H9 (cell line): ENCODE measurements at regions not wholly inside any gene's neighbourhood (a gene's known extent, or its start where the extent isn't known, plus 50 kb on each side); places are given as distances from the start of the nearest gene placed in this dataset.

ENCODE experiments used
- DNase-seq: peaks from one replicate; pipeline ENCODE4 v3.0.0-alpha.2; 2017
- H2AFZ ChIP-seq: one replicate; pipeline ENCODE4 v1.6.1; 2013; ENCODE audit warnings: mild to moderate bottlenecking, low read length, control low read depth, moderate library complexity
- H2AK5ac ChIP-seq: 2 replicates; pipeline ENCODE4 v1.6.1; 2013; ENCODE audit warnings: low read length, control low read depth, mixed read lengths; ENCODE audit not compliant: insufficient read length
- H2BK120ac ChIP-seq: one replicate; pipeline ENCODE4 v1.6.1; 2013; ENCODE audit warnings: low read depth, mild to moderate bottlenecking, low read length, control low read depth, inconsistent platforms; ENCODE audit not compliant: poor library complexity, severe bottlenecking
- H2BK12ac ChIP-seq: 2 replicates; pipeline ENCODE4 v1.6.1; 2013; ENCODE audit warnings: low read length, control low read depth, mixed read lengths, low read depth; ENCODE audit not compliant: insufficient read length
- H2BK15ac ChIP-seq: 2 replicates; pipeline ENCODE4 v1.6.1; 2013; ENCODE audit warnings: low read depth, low read length, control low read depth
- H2BK20ac ChIP-seq: one replicate; pipeline ENCODE4 v1.6.1; 2013; ENCODE audit warnings: low read depth, mild to moderate bottlenecking, low read length, control low read depth, inconsistent platforms; ENCODE audit not compliant: poor library complexity, severe bottlenecking
- H2BK5ac ChIP-seq: 2 replicates; pipeline ENCODE4 v1.6.1; 2013; ENCODE audit warnings: low read length, control low read depth, mixed read lengths; ENCODE audit not compliant: insufficient read length
- H3K14ac ChIP-seq: 2 replicates; pipeline ENCODE4 v1.6.1; 2013; ENCODE audit warnings: low read length, control low read depth; ENCODE audit not compliant: insufficient read depth
- H3K18ac ChIP-seq: 2 replicates; pipeline ENCODE4 v1.6.1; 2013; ENCODE audit warnings: low read depth, mild to moderate bottlenecking, mixed read lengths, low read length, control low read depth; ENCODE audit not compliant: insufficient read length
- H3K23ac ChIP-seq: 2 replicates; pipeline ENCODE4 v1.6.1; 2013; ENCODE audit warnings: low read length, control low read depth, mixed read lengths, low read depth; ENCODE audit not compliant: insufficient read length
- H3K23me2 ChIP-seq: 2 replicates; pipeline ENCODE4 v1.6.1; 2013; ENCODE audit warnings: low read depth, mild to moderate bottlenecking, mixed read lengths, low read length, control low read depth; ENCODE audit not compliant: insufficient read length, poor library complexity, severe bottlenecking
- H3K27ac ChIP-seq: 2 replicates; pipeline ENCODE4 v1.5.1; 2013; ENCODE audit warnings: low read length, control low read depth, mixed read lengths, low read depth; ENCODE audit not compliant: insufficient read length
- H3K27me3 ChIP-seq: 2 replicates; pipeline ENCODE4 v1.6.1; 2013; ENCODE audit warnings: low read length, control low read depth, inconsistent platforms; ENCODE audit not compliant: insufficient read depth
- H3K4ac ChIP-seq: 2 replicates; pipeline ENCODE4 v1.6.1; 2013; ENCODE audit warnings: low read depth, mild to moderate bottlenecking, control low read depth, inconsistent platforms, low read length, moderate library complexity
- H3K4me1 ChIP-seq: 2 replicates; pipeline ENCODE4 v1.6.1; 2013; ENCODE audit warnings: low read length, control low read depth, inconsistent platforms; ENCODE audit not compliant: insufficient read depth
- H3K4me2 ChIP-seq: 2 replicates; pipeline ENCODE4 v1.6.1; 2013; ENCODE audit warnings: low read length, control low read depth, mixed read lengths; ENCODE audit not compliant: insufficient read length, insufficient read depth
- H3K56ac ChIP-seq: 2 replicates; pipeline ENCODE4 v1.6.1; 2013; ENCODE audit warnings: low read depth, mild to moderate bottlenecking, mixed read lengths, low read length, control low read depth; ENCODE audit not compliant: insufficient read length
- H3K79me1 ChIP-seq: 2 replicates; pipeline ENCODE4 v1.6.1; 2013; ENCODE audit warnings: low read depth, mild to moderate bottlenecking, moderate library complexity, low read length, control low read depth, inconsistent platforms; ENCODE audit not compliant: insufficient read depth, poor library complexity, severe bottlenecking
- H3K79me2 ChIP-seq: 2 replicates; pipeline ENCODE4 v1.6.1; 2013; ENCODE audit warnings: low read length, control low read depth, inconsistent platforms; ENCODE audit not compliant: insufficient read depth
- H3K9ac ChIP-seq: 2 replicates; pipeline ENCODE4 v1.6.1; 2013; ENCODE audit warnings: low read length, control low read depth, mixed read lengths; ENCODE audit not compliant: insufficient read length; ENCODE audit errors: extremely low read depth
- H3K9me3 ChIP-seq: one replicate; pipeline ENCODE4 v1.6.1; 2013; ENCODE audit warnings: low read depth, low read length, inconsistent platforms; ENCODE audit not compliant: control insufficient read depth
- H3T11ph ChIP-seq: one replicate; pipeline ENCODE4 v1.6.1; 2013; ENCODE audit warnings: mild to moderate bottlenecking, low read length, control low read depth, inconsistent platforms
- H4K20me1 ChIP-seq: one replicate; pipeline ENCODE4 v1.6.1; 2013; ENCODE audit not compliant: control insufficient read depth, insufficient read length, insufficient read depth
- H4K5ac ChIP-seq: 2 replicates; pipeline ENCODE4 v1.6.1; 2013; ENCODE audit warnings: low read depth, mild to moderate bottlenecking, mixed read lengths, low read length, control low read depth; ENCODE audit not compliant: insufficient read length
- H4K8ac ChIP-seq: replicated peaks from 2 replicates; pipeline ENCODE4 v1.6.1; 2013; ENCODE audit warnings: low read length, control low read depth, mixed read lengths, low read depth; ENCODE audit not compliant: insufficient read length
- H4K91ac ChIP-seq: 2 replicates; pipeline ENCODE4 v1.6.1; 2013; ENCODE audit warnings: low read depth, mild to moderate bottlenecking, moderate library complexity, mixed read lengths, low read length, control low read depth; ENCODE audit not compliant: insufficient read length
- H3K27ac Mint-ChIP-seq, 3 experiments: 2 replicates in 2 of 3; 3 replicates in 1 of 3; pipeline ENCODE4 v1.8.0; 2020 to 2021; ENCODE audit warnings: mixed read lengths in 3 of 3, mild to moderate bottlenecking in 1 of 3, moderate library complexity in 1 of 3
- H3K27me3 Mint-ChIP-seq: 2 replicates; pipeline ENCODE4 v1.8.0; 2021; ENCODE audit warnings: low read depth, mild to moderate bottlenecking, moderate library complexity, mixed read lengths
- H3K36me3 Mint-ChIP-seq, 3 experiments: 2 replicates in 2 of 3; 3 replicates in 1 of 3; pipeline ENCODE4 v1.8.0; 2020 to 2021; ENCODE audit warnings: low read depth in 3 of 3, mixed read lengths in 3 of 3; ENCODE audit not compliant: insufficient read depth in 1 of 3
- H3K4me1 Mint-ChIP-seq, 2 experiments: 2 replicates each; pipeline ENCODE4 v1.8.0; 2020; ENCODE audit warnings: mixed read lengths in 2 of 2
- H3K4me3 Mint-ChIP-seq, 2 experiments: 2 replicates in 1 of 2; 3 replicates in 1 of 2; pipeline ENCODE4 v1.8.0; 2020 to 2021; ENCODE audit warnings: mild to moderate bottlenecking in 2 of 2, mixed read lengths in 2 of 2, moderate library complexity in 1 of 2
- H3K9me3 Mint-ChIP-seq, 2 experiments: 2 replicates in 1 of 2; 3 replicates in 1 of 2; pipeline ENCODE4 v1.8.0; 2020; ENCODE audit warnings: mild to moderate bottlenecking in 2 of 2, mixed read lengths in 2 of 2, moderate library complexity in 1 of 2
- CTCF ChIP-seq: fragments of 200-600 bp; sonication (generic); conservative IDR thresholded peaks from 3 replicates; pipeline ENCODE4 v1.8.0; 2021; ENCODE audit warnings: antibody characterized with exemption, mild to moderate bottlenecking
- WGBS: extraction: QIAGEN DNeasy Blood & Tissue Kit; methylation state at CpG from one replicate; pipeline ENCODE4 v1.1.7; 2013; ENCODE audit warnings: missing lambda C conversion rate, low lambda C conversion rate, mixed read lengths; ENCODE audit not compliant: insufficient read length; ENCODE audit errors: extremely low coverage; 5-methylcytosine and 5-hydroxymethylcytosine counted together

GRCh38 chr1:30605441-30605920 lies 117.9 kb downstream of the MATN1 start:
- no CpG with 5 or more reads among the region's 8 CpGs for WGBS
- Histone ChIP-seq H3K23me2 (no peaks in the 10 kb centered on the region), H3K4me1 (no peaks in the 10 kb centered on the region), H4K20me1 (no peaks in the 10 kb centered on the region), H3K79me2 (no peaks in the 10 kb centered on the region), H4K5ac (no peak overlapping the region), H3K27ac (no peak overlapping the region), H3T11ph (no peak overlapping the region), H3K4me2 (no peak overlapping the region), H2AK5ac (no peak overlapping the region), H2AFZ (no peak overlapping the region), H3K4ac (no peak overlapping the region), H3K9me3 (no peaks in the 10 kb centered on the region), H3K9ac (no peak overlapping the region), H2BK5ac (no peak overlapping the region), H3K56ac (no peak overlapping the region), H2BK120ac (no peak overlapping the region), H3K79me1 (no peaks in the 10 kb centered on the region), H4K91ac (no peak overlapping the region), H3K14ac (no peak overlapping the region; the same call in 1 of the 2 replicates), H4K8ac (no peak overlapping the region), H2BK12ac (no peak overlapping the region), H2BK15ac (no peak overlapping the region), H3K23ac (no peak overlapping the region), H3K18ac (no peak overlapping the region), H2BK20ac (no peak overlapping the region), H3K27me3 (no peaks in the 10 kb centered on the region)
- Mint-ChIP-seq H3K36me3 (peaks cover 0 to 4% (median 0%) of the 10 kb centered on the region in 3 experiments; a peak in 3 of 7 replicates), H3K27me3 (no peaks in the 10 kb centered on the region; the same call in 1 of the 2 replicates), H3K9me3 (peaks cover 0 to 4% of the 10 kb centered on the region in 2 experiments; a peak in 2 of 5 replicates), H3K4me3 (no peak overlapping the region), H3K4me1 (peaks cover 3 to 6% of the 10 kb centered on the region in 2 experiments; a peak in 2 of 4 replicates), H3K27ac (no peak overlapping the region; a peak in 1 of 7 replicates)
- DNase-seq = no peak
- no peak for TF ChIP-seq CTCF
